ENCODE measurements at regions not wholly inside any gene's neighbourhood (a gene's known extent, or its start where the extent isn't known, plus 50 kb on each side); places are given as distances from the start of the nearest gene placed in this dataset.

GRCh38 chr5:124844371-124844920 lies 98.0 kb upstream of the ZNF608 start:
- no peak overlapping the region for H3K4me3 Mint-ChIP-seq
- intact Hi-C loops (cut with micrococcal nuclease): no loop called here
- no peaks in the 10 kb centered on the region for H3K27me3 Mint-ChIP-seq (ENCODE audit: insufficient read depth)
- H3K36me3 Mint-ChIP-seq (ENCODE audit: low read depth): no peaks in the 10 kb centered on the region
- peaks cover 3% of the 10 kb centered on the region for H3K9me3 Mint-ChIP-seq
- DNase-seq (ENCODE audit: low spot score): no peak
- no peak overlapping the region for H3K27ac Mint-ChIP-seq
- no peaks in the 10 kb centered on the region for H3K4me1 Mint-ChIP-seq (ENCODE audit: low read depth)

- peaks cover 3% of the 10 kb centered on the region for H3K9me3 Mint-ChIP-seq
- H3K4me1 Mint-ChIP-seq (ENCODE audit: low read depth): no peaks in the 10 kb centered on the region
- H3K27me3 Mint-ChIP-seq (ENCODE audit: insufficient read depth): no peaks in the 10 kb centered on the region
- no peak for DNase-seq (ENCODE audit: low spot score)
- intact Hi-C loops (cut with micrococcal nuclease): no loop called here
- H3K4me3 Mint-ChIP-seq: no peak overlapping the region
- no peak overlapping the region for H3K27ac Mint-ChIP-seq
- no peaks in the 10 kb centered on the region for H3K36me3 Mint-ChIP-seq (ENCODE audit: low read depth)
Measured at GRCh38 chr5:124847907-124848306, 101.5 kb upstream of the ZNF608 start.

GRCh38 chr5:124849774-124850173 lies 103.3 kb upstream of the ZNF608 start:
- H3K36me3 Mint-ChIP-seq (ENCODE audit: low read depth): no peaks in the 10 kb centered on the region
- no peak overlapping the region for H3K27ac Mint-ChIP-seq
- no peak overlapping the region for H3K4me3 Mint-ChIP-seq
- intact Hi-C loops (cut with micrococcal nuclease): no loop called here
- no peaks in the 10 kb centered on the region for H3K27me3 Mint-ChIP-seq (ENCODE audit: insufficient read depth)
- no peak for DNase-seq (ENCODE audit: low spot score)
- H3K4me1 Mint-ChIP-seq (ENCODE audit: low read depth): no peaks in the 10 kb centered on the region
- H3K9me3 Mint-ChIP-seq: peaks cover 3% of the 10 kb centered on the region

GRCh38 chr5:124856726-124857125 lies 110.3 kb upstream of the ZNF608 start:
- intact Hi-C loops (cut with micrococcal nuclease): no loop called here
- Mint-ChIP-seq H3K9me3 (no peaks in the 10 kb centered on the region), H3K36me3 (ENCODE audit: low read depth) (no peaks in the 10 kb centered on the region), H3K27ac (no peak overlapping the region), H3K4me3 (no peak overlapping the region), H3K4me1 (ENCODE audit: low read depth) (no peaks in the 10 kb centered on the region), H3K27me3 (ENCODE audit: insufficient read depth) (no peaks in the 10 kb centered on the region)
- DNase-seq (ENCODE audit: low spot score): no peak

GRCh38 chr5:124858612-124859011 lies 112.2 kb upstream of the ZNF608 start:
- H3K9me3 Mint-ChIP-seq: no peaks in the 10 kb centered on the region
- no peak overlapping the region for H3K4me3 Mint-ChIP-seq
- H3K27me3 Mint-ChIP-seq (ENCODE audit: insufficient read depth): no peaks in the 10 kb centered on the region
- intact Hi-C loops (cut with micrococcal nuclease): no loop called here
- no peak for DNase-seq (ENCODE audit: low spot score)
- no peaks in the 10 kb centered on the region for H3K4me1 Mint-ChIP-seq (ENCODE audit: low read depth)
- H3K27ac Mint-ChIP-seq: no peak overlapping the region
- no peaks in the 10 kb centered on the region for H3K36me3 Mint-ChIP-seq (ENCODE audit: low read depth)

GRCh38 chr5:124859027-124859426 lies 112.6 kb upstream of the ZNF608 start:
- Mint-ChIP-seq H3K27ac (no peak overlapping the region), H3K4me1 (ENCODE audit: low read depth) (no peaks in the 10 kb centered on the region), H3K27me3 (ENCODE audit: insufficient read depth) (no peaks in the 10 kb centered on the region), H3K4me3 (no peak overlapping the region), H3K36me3 (ENCODE audit: low read depth) (no peaks in the 10 kb centered on the region), H3K9me3 (no peaks in the 10 kb centered on the region)
- intact Hi-C loops (cut with micrococcal nuclease): no loop called here
- DNase-seq (ENCODE audit: low spot score): no peak

GRCh38 chr5:124859556-124860290 lies 113.3 kb upstream of the ZNF608 start:
- Mint-ChIP-seq H3K9me3 (no peaks in the 10 kb centered on the region), H3K27ac (no peak overlapping the region), H3K4me3 (no peak overlapping the region), H3K4me1 (ENCODE audit: low read depth) (no peaks in the 10 kb centered on the region), H3K36me3 (ENCODE audit: low read depth) (no peaks in the 10 kb centered on the region), H3K27me3 (ENCODE audit: insufficient read depth) (no peaks in the 10 kb centered on the region)
- intact Hi-C loops (cut with micrococcal nuclease): no loop called here
- DNase-seq (ENCODE audit: low spot score): no peak

GRCh38 chr5:124860291-124860655 lies 113.8 kb upstream of the ZNF608 start:
- Mint-ChIP-seq H3K27ac (no peak overlapping the region), H3K9me3 (no peaks in the 10 kb centered on the region), H3K4me3 (no peak overlapping the region), H3K36me3 (ENCODE audit: low read depth) (no peaks in the 10 kb centered on the region), H3K4me1 (ENCODE audit: low read depth) (peaks cover 2% of the 10 kb centered on the region), H3K27me3 (ENCODE audit: insufficient read depth) (no peaks in the 10 kb centered on the region)
- intact Hi-C loops (cut with micrococcal nuclease): no loop called here
- DNase-seq (ENCODE audit: low spot score): no peak

GRCh38 chr5:124865066-124865465 lies 118.6 kb upstream of the ZNF608 start:
- Mint-ChIP-seq H3K9me3 (no peaks in the 10 kb centered on the region), H3K4me3 (no peak overlapping the region), H3K36me3 (ENCODE audit: low read depth) (no peaks in the 10 kb centered on the region), H3K4me1 (ENCODE audit: low read depth) (peaks cover 13% of the 10 kb centered on the region), H3K27me3 (ENCODE audit: insufficient read depth) (no peaks in the 10 kb centered on the region), H3K27ac (no peak overlapping the region)
- DNase-seq (ENCODE audit: low spot score): no peak
- intact Hi-C loops (cut with micrococcal nuclease): no loop called here

GRCh38 chr5:124865603-124866354 lies 119.3 kb upstream of the ZNF608 start:
- Mint-ChIP-seq H3K27me3 (ENCODE audit: insufficient read depth) (no peaks in the 10 kb centered on the region), H3K36me3 (ENCODE audit: low read depth) (no peaks in the 10 kb centered on the region)
- intact Hi-C loops (cut with micrococcal nuclease): no loop called here

GRCh38 chr5:124866355-124867136 lies 120.1 kb upstream of the ZNF608 start:
- H3K4me3 Mint-ChIP-seq: no peak overlapping the region
- H3K36me3 Mint-ChIP-seq (ENCODE audit: low read depth): no peaks in the 10 kb centered on the region
- H3K27ac Mint-ChIP-seq: no peak overlapping the region
- no peak for DNase-seq (ENCODE audit: low spot score)
- H3K4me1 Mint-ChIP-seq (ENCODE audit: low read depth): peaks cover 13% of the 10 kb centered on the region
- intact Hi-C loops (cut with micrococcal nuclease): no loop called here
- no peaks in the 10 kb centered on the region for H3K9me3 Mint-ChIP-seq
- no peaks in the 10 kb centered on the region for H3K27me3 Mint-ChIP-seq (ENCODE audit: insufficient read depth)

More at GRCh38 chr5:124865603-124866354, 119.3 kb upstream of the ZNF608 start:
- Mint-ChIP-seq H3K4me3 (no peak overlapping the region), H3K27ac (no peak overlapping the region), H3K9me3 (no peaks in the 10 kb centered on the region), H3K4me1 (ENCODE audit: low read depth) (peaks cover 13% of the 10 kb centered on the region)
- no peak for DNase-seq (ENCODE audit: low spot score)

- Mint-ChIP-seq H3K36me3 (ENCODE audit: low read depth) (no peaks in the 10 kb centered on the region), H3K9me3 (no peaks in the 10 kb centered on the region), H3K4me3 (no peak overlapping the region), H3K4me1 (ENCODE audit: low read depth) (peaks cover 13% of the 10 kb centered on the region), H3K27me3 (ENCODE audit: insufficient read depth) (no peaks in the 10 kb centered on the region), H3K27ac (no peak overlapping the region)
- intact Hi-C loops (cut with micrococcal nuclease): no loop called here
- DNase-seq (ENCODE audit: low spot score): no peak
Measured at GRCh38 chr5:124867137-124867704, 120.8 kb upstream of the ZNF608 start.

All from activated T-helper 1 cell treated with anti-CD3 and anti-CD28 coated beads, Interleukin-12 subunit alpha, Interleukin-12 subunit beta, Interleukin-2, Interleukin-4 antibody, amounts not matched to agents 30 ng/mL and 10 ng/mL and 1 ng/mL, durations not matched to agents 14 hours and 24 hours and 36 hours (primary cell).